CD1c-positive myeloid dendritic cell (primary cell): ENCODE measurements at regions not wholly inside any gene's neighbourhood (a gene's known extent, or its start where the extent isn't known, plus 50 kb on each side); places are given as distances from the start of the nearest gene placed in this dataset.
"Not testable (repeated sequence)": the region's sequence is repeated elsewhere in the genome, so short reads cannot be mapped to it uniquely, and the experiment has no call there.

Experiments used
- DNase-seq: peaks from one replicate; pipeline ENCODE4 v3.0.0-alpha.2; 2016; ENCODE audit errors: extremely low spot score

- DNase-seq: peak; percentile 84
Observed at GRCh38 chr5:42949348-42950115, 90.6 kb downstream of the ANXA2R start.

DNA sequence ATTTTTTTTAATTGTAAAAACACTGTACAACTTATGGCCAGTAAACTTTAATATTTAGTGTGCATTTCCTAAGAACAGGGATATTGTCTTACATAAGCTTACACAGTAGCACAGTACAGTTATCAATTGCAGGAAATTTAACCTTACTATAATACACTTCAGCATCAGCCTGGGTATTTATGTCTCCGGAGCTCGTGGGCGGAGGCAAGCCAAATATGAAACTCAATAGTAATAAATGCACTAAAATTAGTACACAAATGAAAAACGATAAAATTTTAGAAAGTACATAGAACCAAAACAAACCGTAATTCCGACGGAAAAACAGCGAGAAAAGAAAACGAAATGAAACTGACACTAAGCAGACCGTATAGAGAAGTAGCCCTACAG lies 91.2 kb downstream of the ANXA2R start:
- DNase-seq: no peak

DNA sequence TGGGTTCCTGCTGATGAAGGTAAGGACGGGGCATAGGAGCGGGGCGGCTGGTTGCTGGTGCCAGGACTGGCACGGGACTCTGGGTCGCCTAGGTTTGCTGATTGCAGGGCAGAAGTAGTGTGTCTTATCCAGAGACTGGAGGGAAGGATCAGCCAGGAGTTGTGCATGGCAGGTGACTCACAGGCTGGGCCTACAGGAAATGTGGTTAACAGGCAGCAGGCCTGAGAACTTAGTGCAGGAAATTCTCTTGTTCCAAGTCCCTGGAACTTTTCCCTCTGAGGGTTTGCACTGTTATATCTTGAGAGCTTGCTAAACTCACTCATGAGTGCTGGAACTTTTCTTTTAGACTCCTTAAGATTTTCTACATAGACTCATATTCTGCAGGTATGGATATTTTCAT lies 95.1 kb downstream of the ANXA2R start:
- no peak for DNase-seq

- DNase-seq: no peak
Observed at GRCh38 chr5:42943931-42944631, 96.0 kb downstream of the ANXA2R start.

DNA sequence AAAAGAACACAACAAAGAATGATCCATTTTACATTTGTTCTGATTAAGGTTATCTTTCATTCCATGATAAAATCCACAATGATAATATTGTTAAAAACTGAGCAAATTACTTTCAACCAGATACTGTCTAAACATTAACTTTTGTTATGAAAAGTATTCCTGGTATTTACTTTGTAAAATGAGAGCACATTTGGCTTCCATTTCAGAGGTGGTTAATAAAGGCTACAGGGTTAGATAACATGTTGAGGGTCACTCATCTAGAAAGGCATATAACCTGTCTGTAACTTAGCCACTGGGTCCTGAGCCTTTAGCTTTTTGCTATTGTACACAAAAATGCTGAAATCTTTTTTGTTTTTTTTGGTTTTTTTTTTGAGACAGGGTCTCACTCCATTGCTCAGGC lies 99.3 kb downstream of the ANXA2R start:
- DNase-seq: no peak

DNA sequence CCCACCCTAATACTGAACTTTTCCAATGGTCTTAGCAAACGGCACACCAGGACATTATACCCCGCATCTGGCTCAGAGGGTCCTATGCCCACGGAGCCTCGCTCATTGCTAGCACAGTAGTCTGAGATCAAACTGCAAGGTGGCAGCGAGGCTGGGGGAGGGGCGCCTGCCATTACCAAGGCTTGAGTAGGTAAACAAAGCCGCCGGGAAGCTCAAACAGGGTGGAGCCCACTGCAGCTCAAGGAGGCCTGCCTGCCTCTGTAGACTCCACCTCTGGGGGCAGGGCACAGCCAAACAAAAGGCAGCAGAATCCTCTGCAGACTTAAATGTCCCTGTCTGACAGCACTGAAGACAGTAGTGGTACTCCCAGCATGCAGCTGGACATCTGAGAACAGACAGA lies 108.1 kb downstream of the ANXA2R start:
- not testable (repeated sequence) for DNase-seq

DNA sequence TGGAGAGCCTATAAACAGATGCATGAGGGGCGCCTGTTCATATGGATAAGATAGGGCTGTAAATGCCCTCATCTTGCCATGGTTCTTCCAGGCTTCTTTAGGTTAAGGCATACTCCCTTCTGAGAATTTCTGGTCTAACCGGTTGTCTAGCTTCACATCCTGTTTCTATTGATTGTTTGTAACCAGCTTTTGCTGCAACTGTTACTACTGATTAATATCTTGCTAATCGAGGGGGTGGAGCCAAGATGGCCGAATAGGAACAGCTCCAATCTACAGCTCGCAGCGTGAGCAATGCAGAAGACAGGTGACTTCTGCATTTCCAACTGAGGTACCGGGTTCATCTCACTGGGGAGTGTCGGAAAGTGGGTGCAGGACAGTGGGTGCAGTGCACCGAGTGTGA lies 108.7 kb downstream of the ANXA2R start:
- DNase-seq: not testable (repeated sequence)

DNA sequence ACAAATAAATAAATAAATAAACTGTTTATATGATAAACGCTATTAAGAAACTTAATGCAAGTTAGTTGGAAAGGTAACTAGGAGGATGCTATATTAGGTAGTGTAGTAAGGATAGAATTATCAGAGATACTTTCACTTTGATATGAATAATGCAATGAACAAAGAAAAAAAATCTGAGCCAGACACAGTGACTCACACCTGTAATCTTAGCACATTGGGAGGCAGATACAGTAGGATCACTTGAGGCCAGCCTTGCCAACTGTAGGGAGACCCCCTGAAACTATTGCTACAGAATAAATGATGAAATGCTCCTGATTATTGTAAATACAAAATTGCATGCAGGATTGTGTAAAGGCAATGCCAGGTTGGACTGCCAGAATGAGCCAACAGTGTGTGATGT lies 109.2 kb downstream of the ANXA2R start:
- DNase-seq: no peak

GRCh38 chr5:42929871-42930270 lies 110.2 kb downstream of the ANXA2R start:
- DNase-seq: no peak

DNA sequence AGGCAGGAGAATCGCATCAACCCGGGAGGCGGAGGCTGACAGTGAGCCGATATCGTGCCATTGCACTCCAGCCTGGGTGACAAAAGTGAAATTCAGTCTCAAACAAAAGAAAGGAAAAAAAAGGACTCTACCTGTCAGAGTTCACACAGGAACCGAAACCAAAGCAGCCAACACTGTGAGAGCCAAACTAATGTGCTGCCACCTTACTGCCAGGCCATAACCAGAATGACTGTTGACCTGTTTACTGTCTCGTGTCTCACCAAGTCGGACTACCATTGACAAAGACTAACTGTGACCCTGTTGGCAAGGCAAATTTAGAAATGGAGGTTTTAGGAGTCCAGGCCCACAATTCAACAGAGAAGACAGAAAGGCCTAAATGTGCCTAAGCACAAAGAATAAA lies 112.4 kb downstream of the ANXA2R start:
- DNase-seq: no peak

GRCh38 chr5:42924686-42925085 lies 113.0 kb upstream of the SELENOP start:
- DNase-seq: no peak

- no peak for DNase-seq
Observed at GRCh38 chr5:42924226-42924625, 112.5 kb upstream of the SELENOP start.

- DNase-seq: peak; percentile 31
Observed at GRCh38 chr5:42923710-42924109, 112.0 kb upstream of the SELENOP start.

DNA sequence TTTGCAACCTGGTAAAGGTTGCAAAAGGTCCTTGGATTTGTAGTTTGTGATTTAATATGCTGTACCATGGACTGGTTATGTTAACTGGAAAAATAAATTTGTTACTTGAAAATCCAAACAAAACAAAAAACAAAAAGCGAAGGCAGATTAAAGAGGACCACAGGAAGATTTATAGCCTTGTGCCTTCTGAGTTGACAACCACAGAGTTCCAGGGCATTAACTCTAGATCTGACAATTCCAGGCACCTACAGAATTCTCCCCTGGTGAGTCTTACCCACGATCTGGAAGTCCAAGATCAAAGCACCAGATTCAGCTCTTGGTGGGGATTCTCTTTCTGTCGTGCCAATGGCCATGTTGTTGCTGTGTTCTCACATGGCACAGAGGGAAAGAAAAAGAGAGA lies 107.9 kb upstream of the SELENOP start:
- no peak for DNase-seq

DNA sequence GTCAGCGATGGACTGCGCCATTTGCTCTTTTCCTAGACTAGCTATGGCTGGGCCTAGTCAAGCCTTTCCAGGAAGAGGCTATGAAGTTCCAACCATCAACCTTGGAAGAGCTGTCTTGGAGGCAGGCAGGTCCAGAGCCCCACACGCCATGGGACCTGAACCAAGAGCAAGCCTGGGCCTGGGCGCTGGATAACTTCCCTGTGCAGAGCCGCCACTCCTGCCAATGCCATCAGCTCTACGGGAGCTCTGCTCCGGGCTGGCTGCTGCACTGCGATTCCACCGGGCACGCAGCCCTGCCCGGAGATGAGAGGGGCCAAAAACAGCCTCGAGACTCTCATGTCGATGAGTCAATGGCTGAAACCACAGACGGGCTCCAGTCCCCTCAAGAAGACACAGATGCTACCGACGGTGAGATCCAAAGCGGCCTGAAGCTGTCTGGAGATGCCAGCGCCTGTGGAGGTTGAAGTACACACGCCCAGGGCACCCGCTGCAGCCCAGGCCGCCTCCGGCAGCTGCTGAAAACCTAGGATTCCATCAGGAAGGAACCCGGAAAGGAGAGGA lies 103.7 kb upstream of the SELENOP start:
- DNase-seq: no peak

DNA sequence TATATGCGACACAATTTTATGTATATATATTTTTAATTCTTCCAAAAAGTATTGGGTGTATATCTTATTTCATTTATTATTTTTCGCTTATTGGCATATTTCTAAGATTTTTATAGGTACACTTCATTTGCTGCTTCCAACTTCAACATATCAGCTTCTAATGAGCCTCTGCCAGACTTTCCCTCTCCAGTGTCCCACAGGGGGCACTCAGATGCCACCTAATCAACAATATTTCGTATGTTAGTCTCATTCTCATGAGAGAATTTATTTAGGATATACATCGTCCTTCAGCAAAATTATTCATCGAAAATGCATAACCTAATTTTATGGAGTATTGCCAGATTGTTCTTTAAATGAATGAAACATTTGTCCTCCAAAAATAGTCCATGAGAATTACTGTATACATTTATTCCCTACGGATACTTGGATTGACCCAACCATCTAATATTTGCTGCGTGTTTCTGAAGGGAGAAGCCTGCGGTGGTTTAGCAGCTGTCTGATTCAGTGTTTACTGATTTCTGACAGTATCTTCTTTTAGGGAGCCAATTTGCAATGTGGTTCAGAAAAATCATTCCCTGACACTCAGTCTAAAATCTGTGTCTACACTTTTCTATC lies 100.6 kb upstream of the SELENOP start:
- DNase-seq: peak; percentile 59

- DNase-seq: peak; percentile 93
Observed at GRCh38 chr5:42908509-42909488, 97.1 kb upstream of the SELENOP start.

GRCh38 chr5:42908086-42908485 lies 96.4 kb upstream of the SELENOP start:
- DNase-seq: peak; percentile 53

DNA sequence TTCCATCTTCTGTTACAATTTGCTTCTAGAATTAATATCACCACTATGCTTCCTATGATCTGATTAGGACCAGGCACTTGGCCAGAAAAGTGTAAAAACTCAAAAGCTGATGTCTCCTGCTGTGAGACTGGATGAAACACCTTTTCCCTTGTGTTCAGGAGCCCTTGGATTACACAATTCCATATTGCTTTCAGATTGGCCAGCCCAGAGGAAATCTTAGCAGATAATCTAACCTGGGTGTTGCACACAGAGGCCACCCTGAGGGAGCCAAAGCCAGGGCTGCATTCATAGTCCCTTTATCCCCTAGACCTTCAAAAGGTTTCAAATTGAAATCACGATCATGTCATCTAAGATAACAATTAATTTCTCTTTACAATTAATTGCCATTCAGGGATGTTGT lies 94.1 kb upstream of the SELENOP start:
- DNase-seq: no peak

DNA sequence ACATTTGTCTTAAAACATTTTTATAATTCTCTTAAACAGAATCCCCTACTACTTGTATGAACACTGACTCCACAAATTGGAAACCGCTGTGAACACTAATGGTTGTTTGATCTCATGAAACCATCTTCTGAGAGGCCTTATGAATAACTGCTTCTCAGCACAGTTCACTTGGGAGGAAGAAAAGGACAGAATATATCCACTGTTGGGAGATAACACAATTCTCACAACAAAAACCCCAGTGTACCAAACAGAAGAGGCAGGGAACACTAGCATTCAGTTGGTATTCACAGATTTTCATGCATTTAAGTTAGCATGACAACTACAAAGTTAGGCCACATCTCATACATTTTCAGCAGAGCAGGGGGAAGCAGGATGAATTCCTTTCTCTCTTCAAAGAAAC lies 89.0 kb upstream of the SELENOP start:
- no peak for DNase-seq

DNA sequence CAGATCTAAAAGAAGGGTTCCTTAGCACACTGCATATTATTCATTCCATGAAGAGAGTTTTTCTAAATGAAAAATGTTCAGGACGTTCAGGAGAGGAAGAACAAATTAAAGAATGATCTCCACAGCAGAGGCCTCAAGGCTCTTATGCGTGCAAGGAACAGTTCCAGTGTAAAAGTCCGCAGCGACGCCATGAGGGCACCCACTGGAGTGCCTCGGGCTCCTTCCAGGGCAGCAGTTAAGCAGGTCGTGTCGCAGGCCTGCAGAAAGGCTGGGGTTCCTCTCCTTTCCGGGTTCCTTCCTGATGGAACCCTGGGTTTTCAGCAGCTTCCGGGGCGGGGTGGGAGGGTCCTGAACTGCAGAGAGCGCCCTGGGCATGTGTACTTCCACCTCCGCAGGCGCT lies 87.1 kb upstream of the SELENOP start:
- DNase-seq: no peak

DNA sequence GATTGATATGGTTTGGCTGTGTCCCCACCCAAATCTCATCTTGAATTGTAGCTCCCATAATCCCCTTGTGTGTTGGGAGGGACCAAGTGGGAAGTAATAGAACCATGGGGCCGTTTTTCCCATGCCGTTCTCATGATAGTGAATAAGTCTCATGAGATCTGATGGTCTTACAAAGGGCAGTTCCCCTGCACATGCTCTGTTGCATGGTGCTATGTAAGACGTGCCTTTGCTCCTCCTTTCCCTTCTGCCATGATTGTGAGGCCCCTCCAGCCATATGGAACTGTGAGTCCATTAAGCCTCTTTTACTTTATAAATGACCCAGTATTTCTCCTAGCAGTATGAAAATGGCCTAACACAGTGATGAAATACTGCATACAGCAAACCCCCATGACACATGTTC lies 84.8 kb upstream of the SELENOP start:
- DNase-seq: no peak
